Common myeloid progenitor, CD34-positive (primary cell): ENCODE measurements at regions not wholly inside any gene's neighbourhood (a gene's known extent, or its start where the extent isn't known, plus 50 kb on each side); places are given as distances from the start of the nearest gene placed in this dataset.
A peak's percentile ranks its signal among the peaks of the same experiment; 100 is the strongest.
"Not testable (repeated sequence)": the region's sequence is repeated elsewhere in the genome, so short reads cannot be mapped to it uniquely, and the experiment has no call there.

ENCODE experiments used
- CTCF ChIA-PET: fragments of 350-600 bp; sonication (Branson Sonifier 250); formaldehyde crosslinking; loops from one replicate; lab custom pipeline; 2021; ENCODE audit warnings: antibody characterized with exemption; lab: Charles Lee
- POLR2A ChIA-PET: fragments of 350-600 bp; sonication (Branson Sonifier 250); formaldehyde crosslinking; loops from one replicate; lab custom pipeline; 2021; ENCODE audit warnings: antibody characterized with exemption; lab: Charles Lee
- DNase-seq, 3 donors: peaks; one replicate each; pipeline versions ENCODE4 v3.0.0 to v3.0.0-alpha.2; 2013
- H3K27ac ChIP-seq, 2 experiments: 1 replicate in 1 of 2; 2 replicates in 1 of 2; pipeline ENCODE4 v1.7.0; 2013; ENCODE audit warnings: inconsistent platforms in 2 of 2, low read length in 2 of 2, mild to moderate bottlenecking in 2 of 2, low read depth in 1 of 2, moderate library complexity in 1 of 2; ENCODE audit not compliant: severe bottlenecking in 2 of 2, insufficient read depth in 1 of 2, poor library complexity in 1 of 2
- H3K27me3 ChIP-seq, 5 experiments: replicated peaks in 2 of 5; 1 replicate in 3 of 5; 2 replicates in 2 of 5; pipeline versions ENCODE4 v1.6.1 to v1.7.0; 2013; ENCODE audit warnings: low read length in 4 of 5, mild to moderate bottlenecking in 2 of 5, moderate library complexity in 2 of 5, inconsistent platforms in 1 of 5; ENCODE audit not compliant: insufficient read depth in 5 of 5, control insufficient read depth in 4 of 5
- H3K36me3 ChIP-seq, 4 experiments: 1 replicate in 2 of 4; 2 replicates in 2 of 4; pipeline versions ENCODE4 v1.6.1 to v1.7.0; 2013; ENCODE audit warnings: low read length in 3 of 4, control low read depth in 1 of 4, mild to moderate bottlenecking in 1 of 4; ENCODE audit not compliant: control insufficient read depth in 4 of 4, insufficient read depth in 4 of 4
- H3K4me1 ChIP-seq, 4 experiments: 1 replicate in 3 of 4; 2 replicates in 1 of 4; pipeline versions ENCODE4 v1.6.1 to v1.7.1; 2013; ENCODE audit warnings: low read length in 3 of 4, mild to moderate bottlenecking in 3 of 4, control low read depth in 1 of 4, inconsistent platforms in 1 of 4, moderate library complexity in 1 of 4; ENCODE audit not compliant: control insufficient read depth in 4 of 4, insufficient read depth in 4 of 4; ENCODE audit errors: control extremely low read depth in 1 of 4
- H3K4me3 ChIP-seq, 7 experiments: 1 replicate in 4 of 7; 2 replicates in 3 of 7; pipeline versions ENCODE4 v1.5.1 to v1.7.0; 2013; ENCODE audit warnings: mild to moderate bottlenecking in 7 of 7, low read length in 6 of 7, moderate library complexity in 6 of 7, inconsistent platforms in 2 of 7, low read depth in 2 of 7, control low read depth in 1 of 7; ENCODE audit not compliant: insufficient read depth in 4 of 7, control insufficient read depth in 1 of 7; ENCODE audit errors: extremely low read depth in 1 of 7
- H3K9me3 ChIP-seq, 5 experiments: 1 replicate in 4 of 5; 2 replicates in 1 of 5; pipeline versions ENCODE4 v1.6.1 to v1.7.1; 2013; ENCODE audit warnings: low read length in 4 of 5, mild to moderate bottlenecking in 2 of 5, inconsistent platforms in 1 of 5, low read depth in 1 of 5, moderate library complexity in 1 of 5; ENCODE audit not compliant: control insufficient read depth in 4 of 5, insufficient read depth in 2 of 5; ENCODE audit errors: control extremely low read depth in 1 of 5
- WGBS: methylation state at CpG from one replicate; pipeline ENCODE4 v1.1.5; 2013; ENCODE audit not compliant: insufficient coverage; 5-methylcytosine and 5-hydroxymethylcytosine counted together

- no CpG with 5 or more reads among the region's 4 CpGs for WGBS
- H3K4me3 ChIP-seq, POLR2A ChIA-PET, H3K27me3 ChIP-seq, H3K27ac ChIP-seq, H3K9me3 ChIP-seq, H3K36me3 ChIP-seq, DNase-seq, H3K4me1 ChIP-seq, CTCF ChIA-PET: not testable (repeated sequence)
Measured at GRCh38 chr16:21487956-21488355, 111.4 kb upstream of the METTL9 start.

- CTCF ChIA-PET, H3K27ac ChIP-seq, DNase-seq, H3K4me3 ChIP-seq, H3K4me1 ChIP-seq, H3K9me3 ChIP-seq, H3K36me3 ChIP-seq, H3K27me3 ChIP-seq, POLR2A ChIA-PET: not testable (repeated sequence)
- no CpG with 5 or more reads among the region's 9 CpGs for WGBS
Measured at GRCh38 chr16:21499046-21499445, 100.3 kb upstream of the METTL9 start.

GRCh38 chr16:21501223-21501868, 98.0 kb upstream of the METTL9 start:
- peak in 2 of 3 donors; percentile 35 to 37 for DNase-seq
- peaks cover 0 to 15% (median 6%) of the 10 kb centered on the region in 4 experiments for H3K4me1 ChIP-seq
- WGBS = 0% methylated on average over 20 of the region's 51 CpGs
- POLR2A ChIA-PET = interaction anchor here (1.2 kb wide), 1 partner anchor 40 kb away, joined by 4 read pairs; no protein-coding TSS in a partner anchor
- peak overlapping the region in 1 of 2 experiments; percentile 77 for H3K27ac ChIP-seq
- H3K27me3 ChIP-seq, H3K36me3 ChIP-seq, H3K9me3 ChIP-seq, CTCF ChIA-PET: not testable (repeated sequence)
- peak overlapping the region; percentile 72 to 84 (median 77) for H3K4me3 ChIP-seq

- 0% methylated on average over 54 of the region's 91 CpGs for WGBS
- peak; percentile 83 to 94 (median 94) for DNase-seq
- Histone ChIP-seq H3K9me3 (no peaks in the 10 kb centered on the region), H3K27me3 (no peaks in the 10 kb centered on the region), H3K36me3 (peaks cover 0 to 3% (median 0%) of the 10 kb centered on the region in 4 experiments), H3K27ac (peak overlapping the region; percentile 58 to 77), H3K4me3 (peak overlapping the region; percentile 72 to 84 (median 77)), H3K4me1 (peaks cover 0 to 22% (median 12%) of the 10 kb centered on the region in 4 experiments)
- ChIA-PET CTCF (no interaction called here), POLR2A (interaction anchor here (1.2 kb wide), 1 partner anchor 40 kb away, joined by 4 read pairs; no protein-coding TSS in a partner anchor)
Measured at GRCh38 chr16:21501869-21502667, 97.3 kb upstream of the METTL9 start.

- peaks cover 0 to 36% (median 24%) of the 10 kb centered on the region in 4 experiments for H3K4me1 ChIP-seq
- DNase-seq, H3K9me3 ChIP-seq, H3K36me3 ChIP-seq, CTCF ChIA-PET, H3K27me3 ChIP-seq, H3K27ac ChIP-seq, POLR2A ChIA-PET, H3K4me3 ChIP-seq: not testable (repeated sequence)
- WGBS = 97% methylated on average over 6 of the region's 6 CpGs
Measured at GRCh38 chr16:21503574-21503920, 95.8 kb upstream of the METTL9 start.

GRCh38 chr16:21503941-21504832, 95.2 kb upstream of the METTL9 start:
- H3K9me3 ChIP-seq, DNase-seq, H3K27me3 ChIP-seq, CTCF ChIA-PET, POLR2A ChIA-PET, H3K27ac ChIP-seq, H3K36me3 ChIP-seq, H3K4me3 ChIP-seq: not testable (repeated sequence)
- peaks cover 0 to 42% (median 24%) of the 10 kb centered on the region in 4 experiments for H3K4me1 ChIP-seq
- WGBS = 98% methylated on average over 15 of the region's 17 CpGs
